ENCODE measurements at regions not wholly inside any gene's neighbourhood (a gene's known extent, or its start where the extent isn't known, plus 50 kb on each side); places are given as distances from the start of the nearest gene placed in this dataset.
"Not testable (repeated sequence)": the region's sequence is repeated elsewhere in the genome, so short reads cannot be mapped to it uniquely, and the experiment has no call there.

DNA sequence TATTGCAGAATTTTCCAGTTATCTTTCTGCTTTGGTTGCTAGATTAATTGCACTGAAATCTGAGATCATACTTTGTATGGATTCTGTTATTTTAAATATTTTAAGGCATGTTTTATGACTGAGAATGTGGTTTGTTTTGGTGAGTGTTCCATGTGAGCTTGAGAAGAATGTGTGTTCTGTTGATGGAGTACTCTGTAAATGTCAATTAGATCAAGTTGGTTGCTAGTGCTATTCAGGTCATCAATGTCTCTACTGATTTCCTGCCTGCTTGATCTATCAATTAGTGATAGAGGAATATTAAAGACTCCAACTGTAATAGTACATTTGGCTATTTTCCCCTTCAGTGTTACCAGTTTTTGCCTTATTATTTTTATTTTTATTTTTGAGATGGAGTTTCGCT, 64.3 kb upstream of the SHANK2 start:
- DNase-seq (no peak), ATAC-seq (no peak)
- no peaks in the 10 kb centered on the region for H3K4me1 Mint-ChIP-seq
- no peaks in the 10 kb centered on the region for H3K36me3 Mint-ChIP-seq (ENCODE audit: low read depth)
- H3K4me3 Mint-ChIP-seq = no peak overlapping the region
- H3K27ac Mint-ChIP-seq = no peak overlapping the region
- peaks cover 15% of the 10 kb centered on the region for H3K9me3 Mint-ChIP-seq
- peaks cover 2% of the 10 kb centered on the region for H3K27me3 Mint-ChIP-seq

GRCh38 chr11:71312616-71313015, 60.2 kb upstream of the SHANK2 start:
- ATAC-seq, H3K4me1 Mint-ChIP-seq, H3K27ac Mint-ChIP-seq: not testable (repeated sequence)

GRCh38 chr11:71311928-71312510, 59.6 kb upstream of the SHANK2 start:
- Mint-ChIP-seq H3K27me3 (no peaks in the 10 kb centered on the region), H3K4me1 (no peaks in the 10 kb centered on the region), H3K4me3 (no peak overlapping the region), H3K27ac (no peak overlapping the region), H3K36me3 (ENCODE audit: low read depth) (no peaks in the 10 kb centered on the region), H3K9me3 (no peaks in the 10 kb centered on the region)
- ATAC-seq (no peak), DNase-seq (no peak)

More at GRCh38 chr11:71312616-71313015, 60.2 kb upstream of the SHANK2 start:
- H3K9me3 Mint-ChIP-seq; DNase-seq; H3K27me3 Mint-ChIP-seq; H3K36me3 Mint-ChIP-seq (ENCODE audit: low read depth); H3K4me3 Mint-ChIP-seq: not testable (repeated sequence)

- no peak overlapping the region for H3K4me3 Mint-ChIP-seq
- no peaks in the 10 kb centered on the region for H3K27me3 Mint-ChIP-seq
- ATAC-seq = no peak
- H3K27ac Mint-ChIP-seq = no peak overlapping the region
- H3K4me1 Mint-ChIP-seq = no peaks in the 10 kb centered on the region
- no peaks in the 10 kb centered on the region for H3K9me3 Mint-ChIP-seq
- no peaks in the 10 kb centered on the region for H3K36me3 Mint-ChIP-seq (ENCODE audit: low read depth)
- no peak for DNase-seq
These were observed 59.0 kb upstream of the SHANK2 start for GRCh38 chr11:71311176-71311925.

GRCh38 chr11:71310184-71310583, 57.8 kb upstream of the SHANK2 start:
- no peak overlapping the region for H3K27ac Mint-ChIP-seq
- ATAC-seq = no peak
- H3K36me3 Mint-ChIP-seq (ENCODE audit: low read depth) = no peaks in the 10 kb centered on the region
- no peaks in the 10 kb centered on the region for H3K27me3 Mint-ChIP-seq
- no peak overlapping the region for H3K4me3 Mint-ChIP-seq
- no peaks in the 10 kb centered on the region for H3K4me1 Mint-ChIP-seq
- no peak for DNase-seq
- H3K9me3 Mint-ChIP-seq = no peaks in the 10 kb centered on the region

GRCh38 chr11:71309611-71310010, 57.2 kb upstream of the SHANK2 start:
- DNase-seq (no peak), ATAC-seq (no peak)
- no peaks in the 10 kb centered on the region for H3K27me3 Mint-ChIP-seq
- H3K4me1 Mint-ChIP-seq = no peaks in the 10 kb centered on the region
- no peak overlapping the region for H3K4me3 Mint-ChIP-seq
- H3K36me3 Mint-ChIP-seq (ENCODE audit: low read depth) = no peaks in the 10 kb centered on the region
- H3K9me3 Mint-ChIP-seq = no peaks in the 10 kb centered on the region
- no peak overlapping the region for H3K27ac Mint-ChIP-seq

- H3K27me3 Mint-ChIP-seq = no peaks in the 10 kb centered on the region
- ATAC-seq (no peak), DNase-seq (no peak)
- no peaks in the 10 kb centered on the region for H3K9me3 Mint-ChIP-seq
- no peaks in the 10 kb centered on the region for H3K4me1 Mint-ChIP-seq
- H3K27ac Mint-ChIP-seq = no peak overlapping the region
- H3K4me3 Mint-ChIP-seq = no peak overlapping the region
- H3K36me3 Mint-ChIP-seq (ENCODE audit: low read depth) = no peaks in the 10 kb centered on the region
These were observed 56.8 kb upstream of the SHANK2 start for GRCh38 chr11:71309181-71309580.

GRCh38 chr11:71307811-71308645, 55.7 kb upstream of the SHANK2 start:
- Mint-ChIP-seq H3K27ac (no peak overlapping the region), H3K4me3 (no peak overlapping the region), H3K4me1 (no peaks in the 10 kb centered on the region), H3K9me3 (no peaks in the 10 kb centered on the region), H3K27me3 (peaks cover 2% of the 10 kb centered on the region), H3K36me3 (ENCODE audit: low read depth) (no peaks in the 10 kb centered on the region)
- ATAC-seq (no peak), DNase-seq (no peak)

DNA sequence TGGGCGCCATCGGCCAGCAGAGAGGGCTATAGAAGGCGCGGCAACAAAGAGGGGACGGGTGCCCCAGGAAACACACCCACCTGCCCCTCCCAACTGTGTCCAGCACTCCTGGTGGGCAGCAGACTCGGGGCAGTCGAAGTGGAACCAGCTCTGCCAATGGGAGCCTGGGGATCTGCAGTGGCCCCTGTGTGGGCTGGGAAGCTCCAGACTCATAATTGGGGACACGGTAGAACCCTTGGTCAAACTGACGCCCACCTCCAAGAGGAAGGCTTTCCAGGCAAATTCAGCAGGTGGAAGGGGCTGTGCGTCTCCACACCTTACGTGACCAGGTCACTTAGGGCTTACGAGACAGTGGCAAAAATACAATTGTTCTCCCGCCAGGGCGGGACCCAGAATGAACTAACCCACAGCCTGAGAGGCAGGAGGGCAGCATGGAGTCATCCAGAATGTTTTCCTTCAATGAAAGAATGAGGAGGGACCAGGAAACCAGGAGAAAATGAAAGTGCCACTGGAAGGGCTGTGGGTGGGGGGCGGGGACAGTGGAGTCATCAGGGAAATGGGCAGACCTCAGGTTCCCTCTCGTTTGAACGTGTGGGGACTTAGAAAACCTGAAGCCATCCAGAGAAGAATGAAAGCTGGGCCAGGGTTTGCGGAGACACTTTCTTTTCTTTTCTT, 53.2 kb upstream of the SHANK2 start:
- Mint-ChIP-seq H3K36me3 (ENCODE audit: low read depth) (no peaks in the 10 kb centered on the region), H3K4me3 (no peak overlapping the region)

GRCh38 chr11:71305041-71305440, 52.7 kb upstream of the SHANK2 start:
- no peaks in the 10 kb centered on the region for H3K36me3 Mint-ChIP-seq (ENCODE audit: low read depth)
- no peak for ATAC-seq
- no peaks in the 10 kb centered on the region for H3K9me3 Mint-ChIP-seq

More for the DNA sequence above, 53.2 kb upstream of the SHANK2 start:
- H3K27ac Mint-ChIP-seq = no peak overlapping the region
- H3K9me3 Mint-ChIP-seq = no peaks in the 10 kb centered on the region
- ATAC-seq = no peak
- DNase-seq = no peak
- H3K4me1 Mint-ChIP-seq = no peaks in the 10 kb centered on the region
- peaks cover 5% of the 10 kb centered on the region for H3K27me3 Mint-ChIP-seq

GRCh38 chr11:71304491-71304890, 52.1 kb upstream of the SHANK2 start:
- Mint-ChIP-seq H3K4me1 (no peaks in the 10 kb centered on the region), H3K9me3 (no peaks in the 10 kb centered on the region)
- no peak for ATAC-seq

More at GRCh38 chr11:71305041-71305440, 52.7 kb upstream of the SHANK2 start:
- no peak overlapping the region for H3K27ac Mint-ChIP-seq
- DNase-seq = no peak
- H3K4me1 Mint-ChIP-seq = no peaks in the 10 kb centered on the region
- peaks cover 5% of the 10 kb centered on the region for H3K27me3 Mint-ChIP-seq
- no peak overlapping the region for H3K4me3 Mint-ChIP-seq

GRCh38 chr11:71304045-71304444, 51.7 kb upstream of the SHANK2 start:
- Mint-ChIP-seq H3K9me3 (no peaks in the 10 kb centered on the region), H3K27ac (no peak overlapping the region), H3K27me3 (peaks cover 5% of the 10 kb centered on the region), H3K4me1 (no peaks in the 10 kb centered on the region), H3K4me3 (no peak overlapping the region), H3K36me3 (ENCODE audit: low read depth) (no peaks in the 10 kb centered on the region)
- ATAC-seq (no peak), DNase-seq (no peak)

More at GRCh38 chr11:71304491-71304890, 52.1 kb upstream of the SHANK2 start:
- no peak overlapping the region for H3K4me3 Mint-ChIP-seq
- DNase-seq = no peak
- H3K27me3 Mint-ChIP-seq = peaks cover 5% of the 10 kb centered on the region
- H3K36me3 Mint-ChIP-seq (ENCODE audit: low read depth) = no peaks in the 10 kb centered on the region
- no peak overlapping the region for H3K27ac Mint-ChIP-seq

DNA sequence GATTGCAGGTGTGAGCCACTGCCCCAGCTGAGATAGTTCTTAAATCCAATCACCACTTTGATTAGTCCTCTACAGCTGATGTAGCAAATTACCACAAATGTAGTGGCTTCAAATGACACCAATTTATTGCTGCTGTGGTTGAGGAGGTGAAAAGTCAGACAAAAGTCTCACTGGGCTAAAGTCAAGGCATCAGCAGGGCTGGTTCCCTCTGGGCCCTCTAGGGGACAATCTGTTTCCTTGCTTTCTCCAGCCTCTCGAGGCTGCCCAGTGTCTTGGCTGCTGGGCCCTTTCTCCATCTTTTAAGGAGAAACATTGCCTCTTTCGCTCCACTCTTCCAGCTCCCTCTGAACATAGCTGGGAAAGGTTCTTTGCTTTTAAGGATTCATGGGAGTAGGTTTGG, 50.5 kb upstream of the SHANK2 start:
- no peaks in the 10 kb centered on the region for H3K36me3 Mint-ChIP-seq (ENCODE audit: low read depth)
- no peaks in the 10 kb centered on the region for H3K9me3 Mint-ChIP-seq
- no peak overlapping the region for H3K27ac Mint-ChIP-seq
- peaks cover 5% of the 10 kb centered on the region for H3K27me3 Mint-ChIP-seq
- H3K4me1 Mint-ChIP-seq = no peaks in the 10 kb centered on the region
- no peak for ATAC-seq
- no peak for DNase-seq
- H3K4me3 Mint-ChIP-seq = no peak overlapping the region

DNA sequence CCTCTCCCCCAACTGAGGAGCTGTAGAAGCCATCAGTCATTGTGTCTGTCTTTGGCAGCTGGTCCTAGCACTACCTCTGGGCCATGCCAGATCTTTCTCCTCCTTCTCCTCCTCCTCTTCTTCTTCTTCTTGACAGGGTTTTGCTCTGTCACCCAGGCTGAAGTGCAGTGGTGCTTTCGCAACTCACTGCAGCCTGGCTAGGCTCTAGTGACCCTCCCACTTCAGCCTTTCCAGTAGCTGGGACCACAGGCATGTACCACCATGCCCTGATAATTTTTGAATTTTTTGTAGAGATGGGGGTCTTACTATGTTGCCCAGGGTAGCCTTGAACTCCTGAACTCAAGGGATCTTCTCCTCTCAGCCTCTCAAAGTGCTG, 50.1 kb upstream of the SHANK2 start:
- no peaks in the 10 kb centered on the region for H3K4me1 Mint-ChIP-seq
- H3K4me3 Mint-ChIP-seq = no peak overlapping the region
- H3K27ac Mint-ChIP-seq = no peak overlapping the region
- H3K36me3 Mint-ChIP-seq (ENCODE audit: low read depth) = no peaks in the 10 kb centered on the region
- DNase-seq (no peak), ATAC-seq (no peak)
- H3K27me3 Mint-ChIP-seq = peaks cover 5% of the 10 kb centered on the region
- no peaks in the 10 kb centered on the region for H3K9me3 Mint-ChIP-seq

Data from activated naive CD8-positive, alpha-beta T cell treated with anti-CD3 and anti-CD28 coated beads, Interleukin-2, amount 50 U/mL, for 24 hours (primary cell).